ENCODE measurements at regions not wholly inside any gene's neighbourhood (a gene's known extent, or its start where the extent isn't known, plus 50 kb on each side); places are given as distances from the start of the nearest gene placed in this dataset.
A peak's percentile ranks its signal among the peaks of the same experiment; 100 is the strongest.
"Not testable (repeated sequence)": the region's sequence is repeated elsewhere in the genome, so short reads cannot be mapped to it uniquely, and the experiment has no call there.

DNA sequence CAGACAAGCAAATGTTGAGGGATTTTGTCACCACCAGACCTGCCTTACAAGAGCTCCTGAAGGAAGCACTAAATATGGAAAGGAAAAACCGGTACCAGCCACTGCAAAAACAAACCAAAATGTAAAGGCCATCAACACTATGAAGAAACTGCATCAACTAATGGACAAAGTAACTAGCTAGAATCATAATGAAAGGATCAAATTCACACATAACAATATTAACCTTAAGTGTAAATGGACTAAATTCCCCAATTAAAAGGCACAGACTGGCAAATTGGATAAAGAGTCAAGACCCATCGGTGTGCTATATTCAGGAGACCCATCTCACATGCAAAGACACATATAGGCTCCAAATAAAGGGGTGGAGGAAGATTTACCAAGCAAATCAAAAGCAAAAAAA is 173.2 kb upstream of the KCNMB2 start:
- DNase-seq (ENCODE audit: low read depth), result not testable (repeated sequence)

- DNase-seq (ENCODE audit: low read depth), result no peak
Measured at GRCh38 chr3:178367817-178368617, 168.2 kb upstream of the KCNMB2 start.

- no peak for DNase-seq (ENCODE audit: low read depth)
Measured at GRCh38 chr3:178369006-178369405, 167.2 kb upstream of the KCNMB2 start.

DNA sequence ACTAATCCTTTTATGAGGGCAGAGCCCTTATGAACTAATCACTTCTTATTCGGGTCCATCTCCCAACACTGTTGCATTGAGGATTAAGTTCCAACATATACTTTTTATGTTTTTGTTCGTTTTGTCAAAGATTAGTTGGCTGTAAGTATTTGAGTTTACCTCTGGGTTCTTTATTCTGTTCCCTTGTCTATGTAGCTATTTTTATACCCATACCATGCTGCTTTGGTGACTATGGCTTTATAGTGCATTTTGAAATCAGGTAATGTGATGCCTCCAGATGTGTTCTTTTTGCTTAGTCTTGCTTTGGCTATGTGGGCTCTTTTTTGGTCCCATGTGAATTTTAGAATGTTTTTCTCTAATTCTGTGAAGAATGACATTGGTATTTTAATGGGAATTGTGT is 166.4 kb upstream of the KCNMB2 start:
- no peak for DNase-seq (ENCODE audit: low read depth)

DNA sequence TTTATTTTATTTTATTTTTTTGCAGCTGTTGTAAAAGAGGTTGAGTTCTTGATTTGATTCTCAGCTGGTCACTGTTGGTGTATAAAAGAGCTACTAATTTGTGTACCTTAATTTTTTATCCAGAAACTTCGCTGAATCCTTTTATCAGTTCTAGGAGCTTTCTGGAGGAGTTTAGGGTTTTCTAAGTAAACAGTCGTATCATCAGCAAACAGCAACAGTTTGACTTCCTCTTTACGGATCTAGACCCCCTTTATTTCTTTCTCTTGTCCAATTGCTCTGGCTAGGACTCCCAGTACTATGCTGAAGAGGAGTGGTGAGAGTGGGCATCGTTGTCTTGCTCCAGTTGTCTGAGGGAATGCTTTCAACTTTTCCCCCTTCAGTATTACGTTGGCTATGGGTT is 165.8 kb upstream of the KCNMB2 start:
- no peak for DNase-seq (ENCODE audit: low read depth)

GRCh38 chr3:178381555-178381954 is 154.7 kb upstream of the KCNMB2 start:
- no peak for DNase-seq (ENCODE audit: low read depth)

DNA sequence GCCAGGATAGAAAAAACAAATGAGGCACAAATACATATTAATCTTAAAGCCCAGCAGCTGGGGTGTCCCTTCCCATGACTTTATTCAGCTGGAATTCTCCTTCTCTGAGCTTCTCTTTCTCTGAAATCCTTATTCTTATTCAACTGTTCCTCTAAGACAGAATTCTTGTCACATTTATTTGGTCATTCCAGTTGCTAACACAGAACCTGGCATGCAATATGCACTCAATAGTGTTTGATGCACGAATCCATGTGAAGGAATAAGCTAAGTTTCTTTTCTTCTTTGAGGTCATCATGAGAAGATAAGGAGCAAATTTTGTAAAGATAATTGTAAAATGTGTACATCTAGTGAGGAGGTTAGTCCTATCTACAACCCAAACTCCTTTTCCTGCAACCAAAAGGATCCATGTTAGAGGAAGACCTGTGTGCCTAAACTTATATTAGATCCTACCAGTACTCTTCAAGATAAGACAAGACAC is 154.2 kb upstream of the KCNMB2 start:
- DNase-seq (ENCODE audit: low read depth), result no peak

DNA sequence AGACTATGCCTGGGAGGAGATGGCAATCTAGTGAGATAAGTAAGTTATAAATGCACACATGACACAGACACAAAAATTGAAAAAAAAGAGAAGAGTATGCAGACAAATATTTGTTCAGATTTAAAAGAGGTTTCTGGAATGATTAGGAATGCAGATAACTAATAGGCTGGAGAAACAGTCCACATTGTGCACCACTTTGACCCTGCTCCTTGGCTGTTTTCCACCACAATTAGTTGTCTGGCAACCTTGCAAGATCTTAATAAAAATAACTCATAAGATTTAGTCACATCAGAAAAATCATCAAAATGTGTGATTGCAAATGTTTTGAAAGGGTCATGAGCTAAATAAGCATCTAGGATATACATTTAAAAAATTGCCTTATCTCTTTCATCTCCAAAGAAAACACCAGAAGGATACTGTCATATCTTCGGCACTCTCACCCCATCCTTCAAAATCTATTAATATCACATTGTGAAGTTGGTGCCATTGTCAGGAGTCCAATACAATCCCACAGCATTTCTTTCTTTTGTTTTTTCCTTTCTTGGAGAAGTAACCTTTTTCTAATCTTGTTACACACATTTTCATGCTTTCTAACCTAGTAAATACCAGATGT is 153.7 kb upstream of the KCNMB2 start:
- no peak for DNase-seq (ENCODE audit: low read depth)

GRCh38 chr3:178384321-178385230 is 151.7 kb upstream of the KCNMB2 start:
- DNase-seq (ENCODE audit: low read depth), result no peak

- peak; percentile 4 for DNase-seq (ENCODE audit: low read depth)
Measured at GRCh38 chr3:178385280-178385952, 150.8 kb upstream of the KCNMB2 start.

- no peak for DNase-seq (ENCODE audit: low read depth)
Measured at GRCh38 chr3:178386401-178386800, 149.8 kb upstream of the KCNMB2 start.

DNA sequence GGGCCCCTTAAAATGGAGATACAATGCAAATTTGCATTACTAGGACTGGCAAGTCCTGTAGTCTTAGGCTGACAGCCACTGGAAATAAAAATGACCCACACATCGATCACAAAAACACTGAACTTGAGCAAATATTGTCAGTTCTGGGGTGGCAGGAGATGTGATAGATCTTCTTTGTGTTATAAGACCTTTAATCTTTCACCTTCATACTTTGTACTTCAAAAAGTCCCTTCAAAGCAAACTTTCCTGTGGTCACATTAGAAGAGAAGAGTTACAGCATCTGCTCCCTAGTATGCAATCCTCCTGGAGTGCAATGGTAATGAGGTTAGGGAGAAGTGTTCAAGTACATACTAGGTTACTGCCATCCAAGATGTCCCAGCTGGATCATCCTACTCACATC is 149.4 kb upstream of the KCNMB2 start:
- DNase-seq (ENCODE audit: low read depth), result no peak

- no peak for DNase-seq (ENCODE audit: low read depth)
Measured at GRCh38 chr3:178388473-178388872, 147.8 kb upstream of the KCNMB2 start.

- DNase-seq (ENCODE audit: low read depth), result no peak
Measured at GRCh38 chr3:178389258-178389657, 147.0 kb upstream of the KCNMB2 start.

DNA sequence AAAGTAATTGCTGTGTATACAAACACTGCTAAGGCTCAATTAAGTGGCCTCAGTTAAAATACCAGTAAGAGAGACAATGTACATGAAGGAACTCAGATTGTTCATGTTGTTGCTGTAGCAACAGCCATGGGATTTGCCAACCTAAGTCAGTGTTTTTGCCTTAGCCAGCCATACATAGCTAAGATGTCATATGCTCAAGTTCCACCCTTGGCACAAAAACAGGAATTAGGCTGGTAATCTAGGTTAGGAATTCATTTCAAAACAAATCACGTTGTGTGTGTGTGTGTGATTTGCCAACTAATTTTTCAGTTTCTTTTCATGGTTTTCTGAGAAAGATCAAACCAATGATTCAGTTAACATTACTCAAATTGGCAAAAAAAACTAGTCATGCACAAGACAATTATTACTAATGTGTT is 143.7 kb upstream of the KCNMB2 start:
- no peak for DNase-seq (ENCODE audit: low read depth)

GRCh38 chr3:178393146-178393545 is 143.1 kb upstream of the KCNMB2 start:
- no peak for DNase-seq (ENCODE audit: low read depth)

DNA sequence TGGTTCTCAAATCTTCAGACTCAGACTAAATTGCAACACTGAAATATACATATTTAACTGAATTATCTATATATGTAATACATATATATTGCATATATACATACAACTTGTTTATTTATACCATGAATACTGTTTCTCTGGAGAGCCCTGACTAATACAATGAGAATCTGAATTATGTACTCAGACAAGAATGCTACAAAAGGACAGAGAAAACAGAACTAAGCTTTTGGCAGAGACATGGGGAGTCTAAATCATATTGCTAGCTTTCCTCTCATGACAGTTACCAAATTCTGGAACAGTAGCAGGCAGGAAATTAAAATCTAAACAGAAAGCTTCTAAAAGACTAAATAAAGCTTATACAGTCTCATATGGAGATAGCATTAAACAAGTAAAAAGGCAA is 142.4 kb upstream of the KCNMB2 start:
- DNase-seq (ENCODE audit: low read depth), result no peak

DNA sequence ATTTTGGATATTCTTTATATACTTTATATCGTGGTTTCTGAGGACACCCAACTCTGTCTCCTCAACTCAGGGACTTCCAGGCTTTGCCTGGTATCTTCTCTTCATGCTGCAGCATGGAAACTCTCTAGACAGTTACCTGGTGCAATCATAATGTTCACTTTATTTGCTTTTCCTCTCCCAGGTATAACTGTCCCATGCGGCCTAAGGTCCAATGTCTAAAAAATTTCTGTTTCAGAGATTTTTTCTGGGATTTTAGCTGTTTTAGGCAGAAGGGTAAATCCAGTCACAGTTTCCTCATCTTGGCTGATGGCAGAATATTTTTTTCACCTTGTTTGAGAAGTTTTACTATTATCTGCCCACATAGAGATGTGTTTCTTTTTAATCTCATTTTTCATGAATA is 139.9 kb upstream of the KCNMB2 start:
- DNase-seq (ENCODE audit: low read depth), result no peak

- DNase-seq (ENCODE audit: low read depth), result no peak
Measured at GRCh38 chr3:178397202-178397601, 139.0 kb upstream of the KCNMB2 start.

GRCh38 chr3:178397836-178398235 is 138.4 kb upstream of the KCNMB2 start:
- no peak for DNase-seq (ENCODE audit: low read depth)

- no peak for DNase-seq (ENCODE audit: low read depth)
Measured at GRCh38 chr3:178404961-178405360, 131.3 kb upstream of the KCNMB2 start.

DNA sequence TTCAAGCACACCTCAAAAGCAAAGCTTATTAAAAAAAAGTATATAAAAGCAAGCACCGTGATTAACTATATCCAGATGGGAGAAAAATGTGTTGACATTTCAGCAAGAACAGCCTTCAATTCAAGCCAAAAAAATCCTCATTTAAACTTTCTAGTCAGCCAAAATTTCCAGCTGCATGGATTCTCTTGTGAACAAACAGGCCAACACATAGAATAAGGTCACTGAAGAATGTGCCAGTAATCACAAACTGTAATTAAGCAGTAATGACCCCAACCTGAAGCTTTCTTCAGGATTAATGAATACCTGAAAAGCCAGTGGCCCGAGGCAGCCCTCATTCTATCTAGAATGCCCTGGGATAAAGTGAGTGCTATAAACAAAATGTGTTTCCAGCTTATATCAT is 130.7 kb upstream of the KCNMB2 start:
- DNase-seq (ENCODE audit: low read depth), result no peak

Data from activated T-cell treated with anti-CD3 and anti-CD28 coated beads for 24 hours (primary cell).